Mucosa of descending colon (tissue), 3 donors: ENCODE measurements at regions not wholly inside any gene's neighbourhood (a gene's known extent, or its start where the extent isn't known, plus 50 kb on each side); places are given as distances from the start of the nearest gene placed in this dataset. TPM values are rescaled to one million over a fixed set of nuclear protein-coding genes. Genes with fewer than 3 reads are reported as not detected.

Experiments
- ATAC-seq: fragments of 200-7000 bp; cut with Tn5 transposase; one replicate; pipeline ENCODE4 v1.9.1; 2020; ENCODE audit warnings: mild to moderate bottlenecking, moderate library complexity
- DNase-seq, 3 donors: peaks; one replicate each; pipeline ENCODE4 v3.0.0-alpha.2; 2020
- H3K36me3 ChIP-seq: fragments of 200-600 bp; one replicate; pipeline ENCODE4 v1.8.0; 2021; ENCODE audit warnings: low read depth, mild to moderate bottlenecking
- H3K4me1 ChIP-seq: fragments of 200-600 bp; one replicate; pipeline ENCODE4 v1.8.0; 2021; ENCODE audit warnings: low read depth, mild to moderate bottlenecking
- H3K4me3 ChIP-seq: fragments of 200-600 bp; one replicate; pipeline ENCODE4 v1.8.0; 2021; ENCODE audit warnings: mild to moderate bottlenecking
- H3K9me3 ChIP-seq: fragments of 200-600 bp; one replicate; pipeline ENCODE4 v1.8.0; 2021; ENCODE audit warnings: mild to moderate bottlenecking
- intact Hi-C, 2 donors: fragments of 100-400 bp; cut with DNase I in 1 of 2; cut with micrococcal nuclease in 1 of 2; formaldehyde crosslinking; loops; one replicate each; pipeline versions ENCODE4 v1.11.0 to v1.11.1; 2022; cut with DNase I, micrococcal nuclease
- microRNA-seq: library from miRNA; unstranded; fragments of <30 nt; microRNA quantifications from one replicate; pipeline ENCODE4, GENCODE V29; 2019
- TF ChIP-seq, protein P1 (sequence below): fragments of 200-600 bp; IDR thresholded peaks from one replicate; pipeline ENCODE4 v1.8.0; 2022; ENCODE audit warnings: antibody characterized with exemption, mild to moderate bottlenecking
- donor health status: DM: no; HTN: no; CAD: no; lungs with moderate emphysema.
- donor health status: DM: no; HTN: no; CAD: no.
- donor health status: DM: no; HTN: yes; CAD: no.

DNA sequence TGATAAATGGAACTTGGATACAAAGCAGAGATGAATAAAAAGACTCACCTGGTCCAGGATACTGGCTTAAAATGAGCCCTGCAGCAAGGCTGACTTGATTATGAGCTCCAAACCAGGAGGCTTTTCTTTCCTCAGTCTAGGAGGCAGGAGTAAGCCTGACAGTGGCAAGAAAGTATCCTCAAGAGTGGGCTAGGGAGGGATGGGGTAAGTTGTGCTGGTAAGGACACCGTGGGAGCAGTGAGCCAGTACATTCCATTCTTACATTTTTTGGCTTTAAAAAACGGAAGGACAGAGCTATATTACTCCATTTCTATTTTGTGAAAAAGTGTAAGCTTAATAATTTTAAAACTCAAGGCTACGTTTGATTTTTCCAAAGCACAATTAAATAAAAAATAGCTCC is 187.1 kb upstream of the DDI1 start:
- Histone ChIP-seq H3K36me3 (no peaks in the 10 kb centered on the region), H3K4me1 (no peaks in the 10 kb centered on the region), H3K4me3 (no peak overlapping the region), H3K9me3 (no peaks in the 10 kb centered on the region)
- no peak for DNase-seq
- intact Hi-C loops, result no loop called here
- ATAC-seq, result no peak
- TF ChIP-seq, protein P1, sequence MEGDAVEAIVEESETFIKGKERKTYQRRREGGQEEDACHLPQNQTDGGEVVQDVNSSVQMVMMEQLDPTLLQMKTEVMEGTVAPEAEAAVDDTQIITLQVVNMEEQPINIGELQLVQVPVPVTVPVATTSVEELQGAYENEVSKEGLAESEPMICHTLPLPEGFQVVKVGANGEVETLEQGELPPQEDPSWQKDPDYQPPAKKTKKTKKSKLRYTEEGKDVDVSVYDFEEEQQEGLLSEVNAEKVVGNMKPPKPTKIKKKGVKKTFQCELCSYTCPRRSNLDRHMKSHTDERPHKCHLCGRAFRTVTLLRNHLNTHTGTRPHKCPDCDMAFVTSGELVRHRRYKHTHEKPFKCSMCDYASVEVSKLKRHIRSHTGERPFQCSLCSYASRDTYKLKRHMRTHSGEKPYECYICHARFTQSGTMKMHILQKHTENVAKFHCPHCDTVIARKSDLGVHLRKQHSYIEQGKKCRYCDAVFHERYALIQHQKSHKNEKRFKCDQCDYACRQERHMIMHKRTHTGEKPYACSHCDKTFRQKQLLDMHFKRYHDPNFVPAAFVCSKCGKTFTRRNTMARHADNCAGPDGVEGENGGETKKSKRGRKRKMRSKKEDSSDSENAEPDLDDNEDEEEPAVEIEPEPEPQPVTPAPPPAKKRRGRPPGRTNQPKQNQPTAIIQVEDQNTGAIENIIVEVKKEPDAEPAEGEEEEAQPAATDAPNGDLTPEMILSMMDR, result no peak

DNA sequence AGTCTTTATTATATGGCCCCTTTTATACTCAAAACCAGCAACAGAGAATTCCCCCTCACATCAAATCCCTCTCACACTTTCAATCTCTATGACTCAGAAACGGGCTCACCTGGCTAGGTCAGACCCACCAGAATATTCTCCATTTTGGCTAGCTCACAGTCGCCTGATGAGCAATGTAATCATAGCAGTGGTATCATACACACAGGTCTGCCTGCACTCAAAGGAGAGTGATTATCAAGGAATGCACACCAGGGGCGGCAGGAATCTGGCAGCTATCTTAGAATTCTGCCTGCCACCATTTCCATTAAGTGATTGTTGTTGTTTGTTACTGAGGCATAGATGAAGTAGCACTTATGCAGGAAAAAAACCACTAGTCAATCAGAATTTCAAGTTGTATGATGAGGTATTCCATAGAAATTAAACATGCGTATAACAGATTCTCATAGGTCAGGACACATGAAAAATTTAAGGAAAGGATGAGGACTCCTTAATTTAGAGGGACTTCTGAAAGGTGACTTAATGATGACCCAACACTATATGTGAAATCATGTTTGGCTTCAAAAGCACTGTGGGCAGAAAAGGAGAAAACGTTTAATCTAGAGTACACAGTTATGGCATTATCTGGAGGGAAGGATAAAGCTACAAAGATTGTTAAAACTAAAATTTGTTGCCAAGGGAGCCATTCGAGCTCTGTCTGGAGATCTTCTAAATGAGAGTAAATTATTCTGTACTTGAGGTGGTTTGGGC is 185.8 kb upstream of the DDI1 start:
- no peaks in the 10 kb centered on the region for H3K36me3 ChIP-seq
- TF ChIP-seq, protein P1, result no peak
- intact Hi-C loops, result no loop called here
- ATAC-seq (no peak), DNase-seq (no peak)
- no peak overlapping the region for H3K4me3 ChIP-seq
- H3K4me1 ChIP-seq, result no peaks in the 10 kb centered on the region
- H3K9me3 ChIP-seq, result no peaks in the 10 kb centered on the region

DNA sequence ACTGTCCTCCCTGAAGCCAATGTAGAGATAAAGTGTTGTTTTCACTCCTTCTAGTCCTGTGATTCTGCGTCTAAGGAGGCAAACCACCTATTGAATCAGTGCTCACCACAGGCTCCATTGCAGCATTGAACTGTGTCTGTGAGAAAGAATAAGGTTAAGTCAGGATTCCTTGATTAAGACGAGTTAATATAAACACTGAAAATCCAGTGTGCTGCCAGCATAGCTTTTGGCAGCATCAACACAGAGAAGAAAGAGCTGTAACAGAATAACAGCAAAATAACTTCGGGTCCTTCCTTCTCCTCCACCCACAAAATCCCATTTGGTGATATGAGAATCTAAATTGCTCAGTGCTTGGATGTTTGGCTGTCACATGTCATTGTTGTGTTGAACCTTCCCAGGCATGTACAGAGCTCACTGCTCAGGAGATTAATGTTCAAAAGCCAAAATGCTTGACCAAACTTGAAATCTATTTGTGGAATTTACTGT is 185.2 kb upstream of the DDI1 start:
- DNase-seq, result no peak
- no peaks in the 10 kb centered on the region for H3K4me1 ChIP-seq
- TF ChIP-seq, protein P1, result no peak
- no peaks in the 10 kb centered on the region for H3K9me3 ChIP-seq
- H3K36me3 ChIP-seq, result no peaks in the 10 kb centered on the region
- ATAC-seq, result no peak
- intact Hi-C loops, result no loop called here
- H3K4me3 ChIP-seq, result no peak overlapping the region

Small RNA genes lying in the stretch of these regions (microRNA-seq; reads per million reads assigned to microRNA genes)
- gene MIR4693, result not detected
